ENCODE measurements at regions not wholly inside any gene's neighbourhood (a gene's known extent, or its start where the extent isn't known, plus 50 kb on each side); places are given as distances from the start of the nearest gene placed in this dataset.
A peak's percentile ranks its signal among the peaks of the same experiment; 100 is the strongest.

DNA sequence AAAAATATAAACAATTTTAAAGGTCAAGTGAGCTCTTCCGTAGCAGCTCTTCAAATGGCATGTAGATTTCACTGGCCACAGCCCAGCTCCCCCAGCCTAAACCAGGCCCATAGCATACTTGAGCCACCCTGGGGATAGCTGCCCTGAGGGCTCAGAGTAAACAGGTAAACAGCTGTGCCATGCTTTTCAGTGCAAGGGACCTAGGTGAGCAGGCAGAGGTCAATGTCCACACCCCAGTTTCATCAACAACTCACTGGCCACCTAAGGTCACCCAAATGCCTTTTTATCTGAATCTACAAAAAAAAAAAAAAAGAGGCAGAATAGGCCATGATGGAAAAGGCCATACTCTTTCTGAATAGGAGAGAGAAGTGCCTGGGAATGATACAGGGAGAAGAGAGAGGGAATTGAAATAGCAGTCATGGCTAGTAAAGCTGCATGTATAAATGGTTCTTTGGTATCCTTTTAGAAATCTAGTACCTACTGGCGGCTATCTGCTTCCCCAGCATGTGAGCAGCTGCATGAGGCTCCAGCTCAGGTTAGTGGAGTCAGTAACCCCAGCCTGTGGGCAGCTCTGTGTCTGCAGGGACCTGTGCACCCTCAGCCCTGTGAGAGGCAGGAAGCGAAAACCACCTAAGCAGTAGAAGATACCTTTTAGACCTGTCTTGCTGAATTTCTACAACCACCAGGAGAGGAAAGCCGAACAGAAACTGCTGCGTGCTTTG lies 77.0 kb downstream of the FOXA2 start (continued):
- TF ChIP-seq ZNF253 (CRISPR knock-in tag; IDR thresholded peaks at IDR 0.05; ENCODE audit: borderline replicate concordance) (no peak), SAFB2 (CRISPR knock-in tag; IDR thresholded peaks at IDR 0.05; ENCODE audit: borderline replicate concordance, low read depth) (no peak; the same call in 1 of the 2 replicates), RELA (CRISPR knock-in tag; IDR thresholded peaks at IDR 0.05) (no peak), ZNF567 (CRISPR knock-in tag; IDR thresholded peaks at IDR 0.05; ENCODE audit: borderline replicate concordance) (no peak), ZFP1 (CRISPR knock-in tag; IDR thresholded peaks at IDR 0.05) (0 out of 2 replicates have a peak, but pooled peaks have one; percentile 42), ZNF879 (CRISPR knock-in tag; IDR thresholded peaks at IDR 0.05) (no peak), JUNB (CRISPR knock-in tag; IDR thresholded peaks at IDR 0.05; ENCODE audit: borderline replicate concordance) (no peak), MAF1 (CRISPR knock-in tag; IDR thresholded peaks at IDR 0.05; ENCODE audit: borderline replicate concordance) (no peak), KLF12 (CRISPR knock-in tag; IDR thresholded peaks at IDR 0.05; ENCODE audit: borderline replicate concordance) (no peak), ZNF350 (CRISPR knock-in tag; IDR thresholded peaks at IDR 0.05; ENCODE audit: borderline replicate concordance, low read depth) (peak; percentile 94), MZF1 (CRISPR knock-in tag; IDR thresholded peaks at IDR 0.05; ENCODE audit: borderline replicate concordance) (no peak), ZNF792 (CRISPR knock-in tag; IDR thresholded peaks at IDR 0.05) (no peak; the same call in 1 of the 2 replicates), MBD4 (IDR thresholded peaks at IDR 0.05; ENCODE audit: borderline replicate concordance, low read length) (no peak), HIVEP1 (CRISPR knock-in tag; IDR thresholded peaks at IDR 0.05) (no peak), RFX5 (IDR thresholded peaks at IDR 0.05; ENCODE audit: low read depth, low read length) (no peak), ATF1 (CRISPR knock-in tag; IDR thresholded peaks at IDR 0.05) (no peak), TBL1XR1 (IDR thresholded peaks at IDR 0.05; ENCODE audit: borderline replicate concordance, low read length, partially characterized antibody) (no peak), ZNF552 (CRISPR knock-in tag; IDR thresholded peaks at IDR 0.05; ENCODE audit: borderline replicate concordance) (no peak; the same call in 1 of the 2 replicates), ZNF468 (CRISPR knock-in tag; IDR thresholded peaks at IDR 0.05) (no peak), RBFOX2 (IDR thresholded peaks at IDR 0.05; ENCODE audit: low read depth, low read length) (peak; percentile 33; the same call in 1 of the 2 replicates), IKZF1 (IDR thresholded peaks at IDR 0.05) (no peak)
- TF ChIP-seq, protein P1, sequence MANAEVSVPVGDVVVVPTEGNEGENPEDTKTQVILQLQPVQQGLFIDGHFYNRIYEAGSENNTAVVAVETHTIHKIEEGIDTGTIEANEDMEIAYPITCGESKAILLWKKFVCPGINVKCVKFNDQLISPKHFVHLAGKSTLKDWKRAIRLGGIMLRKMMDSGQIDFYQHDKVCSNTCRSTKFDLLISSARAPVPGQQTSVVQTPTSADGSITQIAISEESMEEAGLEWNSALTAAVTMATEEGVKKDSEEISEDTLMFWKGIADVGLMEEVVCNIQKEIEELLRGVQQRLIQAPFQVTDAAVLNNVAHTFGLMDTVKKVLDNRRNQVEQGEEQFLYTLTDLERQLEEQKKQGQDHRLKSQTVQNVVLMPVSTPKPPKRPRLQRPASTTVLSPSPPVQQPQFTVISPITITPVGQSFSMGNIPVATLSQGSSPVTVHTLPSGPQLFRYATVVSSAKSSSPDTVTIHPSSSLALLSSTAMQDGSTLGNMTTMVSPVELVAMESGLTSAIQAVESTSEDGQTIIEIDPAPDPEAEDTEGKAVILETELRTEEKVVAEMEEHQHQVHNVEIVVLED (CRISPR knock-in tag; IDR thresholded peaks at IDR 0.05; ENCODE audit: borderline replicate concordance) = peak; percentile 55; the same call in 1 of the 2 replicates
- TF ChIP-seq, protein P2, sequence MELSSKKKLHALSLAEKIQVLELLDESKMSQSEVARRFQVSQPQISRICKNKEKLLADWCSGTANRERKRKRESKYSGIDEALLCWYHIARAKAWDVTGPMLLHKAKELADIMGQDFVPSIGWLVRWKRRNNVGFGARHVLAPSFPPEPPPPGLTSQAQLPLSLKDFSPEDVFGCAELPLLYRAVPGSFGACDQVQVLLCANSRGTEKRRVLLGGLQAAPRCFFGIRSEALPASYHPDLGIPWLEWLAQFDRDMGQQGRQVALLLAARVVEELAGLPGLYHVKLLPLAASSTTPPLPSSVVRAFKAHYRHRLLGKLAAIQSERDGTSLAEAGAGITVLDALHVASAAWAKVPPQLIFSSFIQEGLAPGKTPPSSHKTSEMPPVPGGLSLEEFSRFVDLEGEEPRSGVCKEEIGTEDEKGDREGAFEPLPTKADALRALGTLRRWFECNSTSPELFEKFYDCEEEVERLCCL (CRISPR knock-in tag; IDR thresholded peaks at IDR 0.05; ENCODE audit: borderline replicate concordance) = no peak
- TF ChIP-seq, protein P3, sequence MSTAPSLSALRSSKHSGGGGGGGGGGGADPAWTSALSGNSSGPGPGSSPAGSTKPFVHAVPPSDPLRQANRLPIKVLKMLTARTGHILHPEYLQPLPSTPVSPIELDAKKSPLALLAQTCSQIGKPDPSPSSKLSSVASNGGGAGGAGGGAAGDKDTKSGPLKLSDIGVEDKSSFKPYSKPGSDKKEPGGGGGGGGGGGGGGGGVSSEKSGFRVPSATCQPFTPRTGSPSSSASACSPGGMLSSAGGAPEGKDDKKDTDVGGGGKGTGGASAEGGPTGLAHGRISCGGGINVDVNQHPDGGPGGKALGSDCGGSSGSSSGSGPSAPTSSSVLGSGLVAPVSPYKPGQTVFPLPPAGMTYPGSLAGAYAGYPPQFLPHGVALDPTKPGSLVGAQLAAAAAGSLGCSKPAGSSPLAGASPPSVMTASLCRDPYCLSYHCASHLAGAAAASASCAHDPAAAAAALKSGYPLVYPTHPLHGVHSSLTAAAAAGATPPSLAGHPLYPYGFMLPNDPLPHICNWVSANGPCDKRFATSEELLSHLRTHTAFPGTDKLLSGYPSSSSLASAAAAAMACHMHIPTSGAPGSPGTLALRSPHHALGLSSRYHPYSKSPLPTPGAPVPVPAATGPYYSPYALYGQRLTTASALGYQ (CRISPR knock-in tag; IDR thresholded peaks at IDR 0.05) = no peak
- TF ChIP-seq, protein P4, sequence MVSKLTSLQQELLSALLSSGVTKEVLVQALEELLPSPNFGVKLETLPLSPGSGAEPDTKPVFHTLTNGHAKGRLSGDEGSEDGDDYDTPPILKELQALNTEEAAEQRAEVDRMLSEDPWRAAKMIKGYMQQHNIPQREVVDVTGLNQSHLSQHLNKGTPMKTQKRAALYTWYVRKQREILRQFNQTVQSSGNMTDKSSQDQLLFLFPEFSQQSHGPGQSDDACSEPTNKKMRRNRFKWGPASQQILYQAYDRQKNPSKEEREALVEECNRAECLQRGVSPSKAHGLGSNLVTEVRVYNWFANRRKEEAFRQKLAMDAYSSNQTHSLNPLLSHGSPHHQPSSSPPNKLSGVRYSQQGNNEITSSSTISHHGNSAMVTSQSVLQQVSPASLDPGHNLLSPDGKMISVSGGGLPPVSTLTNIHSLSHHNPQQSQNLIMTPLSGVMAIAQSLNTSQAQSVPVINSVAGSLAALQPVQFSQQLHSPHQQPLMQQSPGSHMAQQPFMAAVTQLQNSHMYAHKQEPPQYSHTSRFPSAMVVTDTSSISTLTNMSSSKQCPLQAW (CRISPR knock-in tag; IDR thresholded peaks at IDR 0.05) = peak; percentile 87

All from HepG2 (cell line).